GM19351 (cell line): ENCODE measurements at regions not wholly inside any gene's neighbourhood (a gene's known extent, or its start where the extent isn't known, plus 50 kb on each side); places are given as distances from the start of the nearest gene placed in this dataset.

Experiments used
- ATAC-seq: cut with Tn5 transposase; IDR thresholded peaks from one replicate; pipeline ENCODE4 v1.9.1; 2021; ENCODE audit warnings: mild to moderate bottlenecking, moderate library complexity; ENCODE audit not compliant: unreplicated experiment

- ATAC-seq, result no peak
Measured at GRCh38 chr20:4560667-4561066, 125.6 kb upstream of the PRNP start.

GRCh38 chr20:4559906-4560305 lies 126.3 kb upstream of the PRNP start:
- no peak for ATAC-seq

- no peak for ATAC-seq
Measured at GRCh38 chr20:4559106-4559505, 127.2 kb upstream of the PRNP start.

- no peak for ATAC-seq
Measured at GRCh38 chr20:4556781-4557180, 129.5 kb upstream of the PRNP start.

- ATAC-seq, result no peak
Measured at GRCh38 chr20:4555188-4555890, 130.9 kb upstream of the PRNP start.

GRCh38 chr20:4554346-4554745 lies 131.9 kb upstream of the PRNP start:
- no peak for ATAC-seq

- ATAC-seq, result no peak
Measured at GRCh38 chr20:4552075-4552640, 134.1 kb upstream of the PRNP start.

GRCh38 chr20:4550740-4551139 lies 135.5 kb upstream of the PRNP start:
- ATAC-seq, result no peak

- ATAC-seq, result no peak
Measured at GRCh38 chr20:4549711-4550259, 136.5 kb upstream of the PRNP start.

GRCh38 chr20:4548552-4548951 lies 137.7 kb upstream of the PRNP start:
- no peak for ATAC-seq

GRCh38 chr20:4546786-4547185 lies 139.5 kb upstream of the PRNP start:
- ATAC-seq, result no peak

GRCh38 chr20:4546342-4546741 lies 139.9 kb upstream of the PRNP start:
- ATAC-seq, result no peak

GRCh38 chr20:4545526-4545925 lies 140.7 kb upstream of the PRNP start:
- ATAC-seq, result no peak

- no peak for ATAC-seq
Measured at GRCh38 chr20:4544765-4545164, 141.5 kb upstream of the PRNP start.

- ATAC-seq, result no peak
Measured at GRCh38 chr20:4542270-4542669, 144.0 kb upstream of the PRNP start.

GRCh38 chr20:4534315-4534714 lies 151.9 kb upstream of the PRNP start:
- no peak for ATAC-seq

- no peak for ATAC-seq
Measured at GRCh38 chr20:4533368-4534133, 152.7 kb upstream of the PRNP start.

- no peak for ATAC-seq
Measured at GRCh38 chr20:4532772-4533171, 153.5 kb upstream of the PRNP start.

- no peak for ATAC-seq
Measured at GRCh38 chr20:4524792-4525191, 161.5 kb upstream of the PRNP start.

- no peak for ATAC-seq
Measured at GRCh38 chr20:4524307-4524706, 161.9 kb upstream of the PRNP start.

- ATAC-seq, result no peak
Measured at GRCh38 chr20:4522310-4522709, 163.9 kb upstream of the PRNP start.
